ENCODE measurements at regions not wholly inside any gene's neighbourhood (a gene's known extent, or its start where the extent isn't known, plus 50 kb on each side); places are given as distances from the start of the nearest gene placed in this dataset.

DNA sequence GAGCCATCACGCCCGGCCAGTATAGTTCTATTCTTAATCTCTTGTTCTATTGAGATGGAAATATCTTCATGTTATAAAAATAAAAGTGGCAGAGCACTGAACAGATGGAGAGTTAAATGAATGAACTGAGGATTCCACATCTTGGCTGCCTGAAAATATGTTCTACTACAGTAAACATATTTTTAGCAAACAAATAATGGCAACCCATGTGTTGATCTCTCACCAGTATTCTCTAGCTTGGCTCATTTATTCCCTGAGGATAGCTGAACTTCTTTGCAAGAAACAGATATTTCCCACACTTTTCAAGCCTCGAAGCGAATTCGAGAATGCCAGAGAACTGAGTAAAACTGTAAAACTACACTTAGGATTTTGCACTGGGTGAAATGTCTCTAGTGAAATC is 58.9 kb downstream of the DIRAS3 start:
- DNase-seq: no peak

DNA sequence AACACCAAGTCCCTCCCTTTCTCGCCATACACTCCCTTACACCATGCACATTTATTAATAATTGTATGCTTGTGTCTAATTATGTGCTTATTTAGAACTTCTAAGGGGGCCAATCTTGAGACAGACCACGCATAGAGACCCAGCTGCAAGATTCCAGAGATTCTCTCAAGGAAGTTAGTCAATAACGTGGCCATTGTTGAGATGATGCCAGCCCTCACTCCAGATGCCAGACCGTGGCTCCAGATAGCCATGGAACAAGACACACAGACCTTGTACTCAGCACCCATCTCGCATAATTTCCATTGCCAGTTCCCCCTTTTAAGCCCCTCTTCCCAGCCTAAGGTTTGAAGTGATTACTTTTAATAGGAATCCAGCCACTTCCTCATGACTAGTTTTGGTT is 62.4 kb downstream of the DIRAS3 start:
- DNase-seq: no peak

DNA sequence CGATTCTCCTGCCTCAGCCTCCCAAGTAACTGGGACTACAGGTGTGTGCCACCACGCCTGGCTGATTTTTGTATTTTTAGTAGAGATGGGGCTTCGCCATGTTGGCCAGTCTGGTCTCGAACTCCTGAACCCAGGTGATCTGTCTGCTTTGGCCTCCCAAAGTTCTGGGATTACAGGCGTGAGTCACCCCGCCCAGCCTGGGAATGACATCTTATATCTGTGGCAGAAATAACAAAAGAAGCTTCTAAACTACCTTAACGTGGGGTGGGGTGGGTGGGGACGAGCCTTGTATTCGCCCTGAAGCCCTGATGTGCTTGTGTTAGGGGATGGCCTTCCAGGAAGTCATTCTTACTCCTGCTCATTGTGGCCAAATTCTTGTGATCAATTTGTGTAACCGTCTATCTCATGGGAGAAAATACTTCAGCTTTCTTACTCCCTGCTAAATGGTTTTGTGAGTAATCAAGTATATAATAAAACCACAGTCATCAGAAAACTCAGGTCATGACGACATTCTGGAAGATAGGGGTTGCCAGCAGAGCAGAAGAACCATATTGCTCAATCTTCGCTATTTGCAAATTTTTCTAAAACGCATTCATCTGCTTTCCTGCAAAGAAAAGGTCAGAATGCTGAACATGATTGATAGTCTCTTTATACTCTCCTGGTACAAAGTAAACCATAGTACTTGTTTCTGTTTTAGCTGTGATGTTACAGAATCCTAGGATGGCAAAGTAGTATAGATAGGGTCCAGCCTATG is 63.2 kb downstream of the DIRAS3 start:
- DNase-seq: no peak

DNA sequence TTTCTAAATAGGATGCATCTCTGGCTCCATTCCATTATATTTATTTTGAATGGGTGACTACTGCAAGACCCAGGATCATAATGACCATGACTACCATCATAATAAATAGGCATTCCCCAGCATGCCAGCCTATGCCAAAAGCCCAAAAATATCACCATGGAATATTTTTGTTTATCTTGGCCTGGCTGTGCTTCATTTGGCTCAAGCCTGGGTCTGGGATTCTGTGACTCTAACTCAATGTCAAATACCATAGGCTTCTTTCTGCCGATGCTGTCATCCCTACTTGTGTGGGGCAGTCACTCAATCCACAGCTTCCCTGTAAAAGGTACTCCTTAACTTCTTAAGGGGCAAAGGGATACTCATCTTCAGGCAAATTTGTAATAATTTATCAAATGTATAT is 66.6 kb downstream of the DIRAS3 start:
- no peak for DNase-seq

DNA sequence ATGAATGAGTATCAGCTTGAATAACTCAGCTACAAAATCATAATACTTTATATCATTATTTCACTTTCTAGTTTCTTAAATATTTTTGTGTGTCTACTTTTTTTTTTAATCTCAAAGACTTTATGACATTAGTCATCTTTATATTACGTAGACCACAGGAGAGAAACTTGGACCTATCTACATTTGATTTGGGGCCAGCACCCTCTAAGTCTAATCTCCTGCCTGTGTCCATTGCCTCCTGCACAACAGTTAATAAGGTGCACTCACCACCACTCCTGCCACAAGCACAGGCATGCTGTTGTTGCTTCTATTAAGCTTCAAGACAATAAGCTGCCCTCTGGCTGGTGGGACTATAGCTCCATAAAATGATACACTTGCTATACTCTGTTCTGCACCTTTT is 70.4 kb downstream of the DIRAS3 start:
- DNase-seq: no peak

DNA sequence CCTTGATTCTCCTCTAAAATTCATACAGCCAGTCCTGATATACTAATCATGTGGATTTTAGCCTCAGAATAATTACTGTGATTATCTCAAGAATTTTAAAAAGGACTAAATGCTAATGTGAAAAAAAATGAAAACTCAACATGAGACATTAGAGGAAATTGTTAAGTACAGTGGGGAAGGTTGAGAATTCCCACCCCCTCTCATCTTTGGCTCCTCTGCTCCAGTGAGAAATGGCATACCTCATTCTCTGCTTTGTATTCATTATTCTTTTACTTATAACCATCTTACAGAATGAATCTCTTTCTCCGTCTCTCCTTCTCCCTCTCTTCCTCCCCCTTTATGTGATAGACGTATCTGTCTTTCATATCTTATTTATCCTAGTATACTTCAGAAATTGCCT is 70.9 kb downstream of the DIRAS3 start:
- no peak for DNase-seq

DNA sequence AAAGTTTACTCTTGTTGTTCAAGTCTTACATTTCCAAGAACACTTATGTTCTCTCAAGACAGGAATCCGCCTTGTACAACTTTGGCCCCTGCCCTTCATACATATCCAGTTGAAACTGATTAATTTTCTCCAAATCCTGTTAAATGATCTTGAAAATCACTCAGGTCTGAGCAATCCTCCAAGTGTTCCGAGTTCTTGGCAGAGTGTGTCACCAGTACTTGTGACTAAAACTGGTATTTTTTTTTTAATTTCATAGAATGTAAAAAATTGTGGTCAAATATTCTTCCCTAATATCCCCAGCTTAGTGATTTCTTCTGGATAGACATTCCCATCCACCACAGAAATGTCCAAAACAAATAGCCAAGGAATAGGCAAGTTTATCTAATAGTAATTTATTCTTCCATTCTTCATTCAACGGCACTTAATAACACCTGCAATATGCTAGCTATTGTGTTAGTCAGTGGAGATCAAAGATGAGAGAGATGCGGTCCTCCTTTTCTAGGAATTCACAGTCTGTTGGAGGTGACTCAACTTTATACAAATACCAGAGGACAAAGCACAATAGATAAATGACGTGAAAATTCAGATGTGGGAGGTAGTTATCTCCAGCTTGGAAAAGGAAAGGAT is 71.4 kb downstream of the DIRAS3 start:
- no peak for DNase-seq

DNA sequence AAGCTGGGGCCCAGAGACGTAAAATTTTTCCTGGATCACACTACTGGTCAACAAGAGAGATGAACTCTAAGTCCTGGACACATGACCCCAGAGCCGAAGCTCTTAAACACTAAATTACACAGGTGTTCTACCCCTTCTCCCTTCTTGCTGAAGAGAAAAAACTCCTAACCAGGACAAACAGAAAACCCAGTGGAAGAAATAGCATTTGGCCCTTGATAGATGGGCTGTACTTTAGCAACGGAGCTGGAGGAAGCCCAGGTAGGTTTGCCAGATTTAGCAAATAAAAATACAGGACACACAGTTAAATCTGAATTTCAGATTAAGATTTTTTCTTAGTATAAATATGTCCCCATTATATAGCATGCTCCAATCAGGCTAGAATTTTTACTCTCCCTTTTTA is 72.7 kb downstream of the DIRAS3 start:
- no peak for DNase-seq

DNA sequence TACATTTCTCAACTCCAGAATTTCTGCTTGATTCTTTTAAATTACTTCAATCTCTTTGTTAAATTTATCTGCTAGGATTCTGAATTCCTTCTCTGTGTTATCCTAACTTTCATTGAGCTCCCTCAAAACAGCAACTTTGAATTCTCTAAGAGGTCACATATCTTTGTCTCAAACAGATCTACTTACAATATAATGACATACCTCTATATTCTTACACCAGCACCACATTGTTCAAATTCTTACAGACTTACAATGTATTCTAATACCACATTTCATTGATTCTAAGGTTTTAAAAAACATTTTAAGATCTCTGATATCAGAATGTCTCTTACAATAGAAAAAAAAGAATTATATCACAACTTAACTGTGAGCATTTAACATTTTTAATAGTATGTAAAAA is 77.4 kb downstream of the DIRAS3 start:
- DNase-seq: no peak

DNA sequence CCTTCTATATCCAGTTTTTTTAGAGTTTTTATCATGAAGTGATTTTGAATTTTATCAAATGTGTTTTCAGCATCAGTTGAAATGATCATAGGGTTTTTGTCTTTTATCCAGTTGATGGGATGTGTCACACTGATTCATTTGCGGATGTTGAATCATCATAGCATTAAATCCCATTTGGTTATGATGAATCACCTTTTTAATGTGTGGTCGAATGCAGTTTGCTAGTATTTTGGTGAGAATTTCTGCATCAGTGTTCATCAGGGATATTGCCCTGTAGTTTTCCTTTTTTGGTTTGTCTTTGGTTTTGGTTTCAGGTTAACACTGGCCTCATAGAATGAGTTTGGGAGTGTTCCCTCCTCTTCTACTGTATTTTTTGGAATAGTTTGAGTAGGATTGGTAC is 80.3 kb downstream of the DIRAS3 start:
- no peak for DNase-seq

DNA sequence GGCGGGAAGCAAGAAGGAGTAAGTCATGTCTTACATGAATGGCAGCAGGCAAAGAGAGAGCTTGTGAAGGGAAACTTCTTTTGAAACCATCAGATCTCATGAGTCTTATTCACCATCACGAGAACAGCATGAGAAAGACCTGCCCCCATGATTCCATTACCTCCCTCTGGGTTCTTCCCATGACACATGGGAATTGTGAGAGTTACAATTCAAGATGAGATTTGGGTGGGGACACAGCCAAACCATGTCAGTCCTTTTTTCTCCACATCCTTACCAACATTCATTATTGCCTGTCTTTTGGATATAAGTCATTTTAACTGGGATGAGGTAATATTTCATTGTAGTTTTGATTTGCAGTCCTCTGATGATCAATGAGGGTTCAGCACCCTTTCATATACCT is 81.0 kb downstream of the DIRAS3 start:
- no peak for DNase-seq

DNA sequence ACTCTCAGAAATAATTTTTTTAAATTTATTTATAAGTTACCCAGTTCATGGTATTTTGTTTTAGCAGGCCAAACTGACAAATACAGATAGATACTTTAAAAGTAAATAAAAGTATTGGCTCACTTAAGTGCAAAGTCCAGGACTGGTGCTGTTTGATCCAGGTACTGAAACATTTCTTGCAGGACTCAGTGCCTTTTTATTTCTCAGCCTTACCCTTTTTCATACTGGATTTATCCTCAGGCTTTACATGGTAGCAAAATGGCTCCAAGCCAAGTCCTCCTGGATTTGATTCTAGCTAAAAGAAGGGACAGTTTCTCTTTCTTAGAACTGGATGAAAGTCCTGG is 83.8 kb downstream of the DIRAS3 start:
- no peak for DNase-seq

DNA sequence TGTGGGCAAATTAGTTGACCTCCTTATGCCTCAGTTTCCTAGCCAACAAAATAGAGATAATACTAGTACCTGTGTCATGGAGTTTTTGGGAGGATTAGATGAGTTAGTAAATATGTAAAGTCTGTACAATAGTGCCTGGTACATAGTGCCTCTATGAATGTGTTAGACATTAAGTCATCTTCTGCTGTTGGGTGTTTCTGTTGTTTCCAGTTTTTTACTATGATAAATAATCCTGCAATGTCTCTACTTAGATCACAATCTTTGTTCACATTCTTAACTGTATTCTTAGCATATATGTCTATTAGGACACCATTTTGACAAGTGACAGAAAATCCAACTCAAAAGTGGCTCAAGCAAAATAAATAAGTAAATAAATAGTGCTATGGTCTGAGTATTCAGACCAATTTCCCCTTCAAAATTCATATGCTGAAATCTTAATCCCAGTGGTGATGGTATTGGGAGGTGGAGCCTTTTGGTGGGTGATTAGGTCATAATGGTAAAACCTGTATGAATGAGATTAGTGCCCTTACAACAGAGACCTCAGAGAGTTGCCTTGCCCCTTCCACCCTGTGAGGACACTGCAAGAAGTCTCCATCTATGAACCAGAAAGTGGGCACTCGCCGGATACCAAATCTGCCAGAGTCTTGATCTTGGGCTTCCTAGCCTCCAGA is 84.3 kb downstream of the DIRAS3 start:
- no peak for DNase-seq

DNA sequence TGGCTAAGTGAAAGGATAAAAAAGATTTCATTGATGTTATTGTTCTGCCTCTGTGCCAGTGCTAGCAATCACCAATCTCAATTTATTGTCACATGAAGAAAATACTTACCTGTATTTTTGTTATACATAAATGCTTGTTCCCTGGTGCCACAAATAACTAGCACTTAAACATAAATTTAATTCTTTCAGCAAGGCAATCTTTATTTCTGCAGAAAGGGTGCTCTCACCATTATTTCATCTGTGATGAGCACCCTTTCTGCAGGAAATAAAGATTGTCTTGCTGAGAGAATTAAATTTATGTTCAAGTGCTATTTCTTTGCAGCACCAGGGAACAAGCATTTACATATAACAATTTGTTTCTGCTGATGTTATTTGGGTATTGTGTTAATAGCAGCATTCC is 87.2 kb downstream of the DIRAS3 start:
- DNase-seq: no peak

DNA sequence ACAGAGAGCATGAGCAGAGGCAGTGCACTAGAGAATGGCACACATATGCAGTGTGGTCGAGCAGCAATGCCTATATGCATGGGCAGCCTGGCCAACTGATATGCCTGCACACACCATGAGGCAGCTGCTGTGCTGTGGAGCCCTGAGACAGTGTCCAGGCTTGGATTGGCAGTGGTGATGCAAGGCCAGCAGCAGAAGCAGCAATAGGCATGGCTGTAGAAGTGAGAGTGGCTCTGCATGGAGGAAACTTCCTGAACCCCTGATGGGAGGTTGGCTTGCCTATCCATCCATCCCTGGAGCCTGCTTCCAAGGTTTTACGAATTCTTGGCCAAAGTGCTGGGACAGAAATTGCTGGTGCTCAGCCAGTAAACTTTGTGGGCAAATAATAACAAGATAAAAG is 89.7 kb downstream of the DIRAS3 start:
- DNase-seq: no peak

DNA sequence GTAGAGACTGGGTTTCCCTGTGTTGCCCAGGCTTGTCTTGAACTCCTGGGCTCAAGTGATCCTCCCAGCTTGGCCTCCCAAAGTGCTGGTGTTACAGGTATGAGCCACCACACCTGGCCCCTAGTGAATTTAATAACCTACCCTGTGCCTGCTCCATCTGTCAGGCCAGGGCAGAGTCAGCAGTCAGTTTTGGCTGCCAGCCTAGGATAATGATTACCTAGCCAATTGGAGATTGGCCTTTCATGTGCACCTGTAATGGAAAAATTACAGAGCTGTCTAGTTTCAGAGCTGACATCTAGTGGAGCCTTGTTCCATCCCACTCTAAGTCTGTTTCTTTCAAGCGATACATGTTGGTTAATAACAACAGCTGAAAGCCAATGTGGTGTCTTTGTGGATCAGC is 92.0 kb downstream of the DIRAS3 start:
- no peak for DNase-seq

DNA sequence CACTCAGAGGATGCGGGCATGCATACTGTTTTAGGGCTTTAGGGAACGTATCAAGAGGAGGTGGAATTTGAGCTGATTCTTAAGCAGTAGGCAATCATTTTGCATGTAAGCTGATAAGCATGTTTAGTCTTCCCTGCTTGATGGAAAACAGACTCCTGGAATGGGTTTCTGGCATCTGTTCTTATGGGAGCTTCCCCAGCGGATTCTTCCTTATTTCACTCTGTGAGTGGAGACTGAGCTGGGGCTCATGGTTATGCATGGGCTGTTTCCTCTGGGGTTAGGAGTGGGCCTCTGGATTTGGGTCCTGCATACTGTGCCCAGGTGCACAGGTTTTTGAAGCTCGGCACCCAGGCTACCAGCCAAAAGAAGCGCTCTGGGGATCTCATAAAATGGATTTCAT is 93.4 kb downstream of the DIRAS3 start:
- DNase-seq: no peak

DNA sequence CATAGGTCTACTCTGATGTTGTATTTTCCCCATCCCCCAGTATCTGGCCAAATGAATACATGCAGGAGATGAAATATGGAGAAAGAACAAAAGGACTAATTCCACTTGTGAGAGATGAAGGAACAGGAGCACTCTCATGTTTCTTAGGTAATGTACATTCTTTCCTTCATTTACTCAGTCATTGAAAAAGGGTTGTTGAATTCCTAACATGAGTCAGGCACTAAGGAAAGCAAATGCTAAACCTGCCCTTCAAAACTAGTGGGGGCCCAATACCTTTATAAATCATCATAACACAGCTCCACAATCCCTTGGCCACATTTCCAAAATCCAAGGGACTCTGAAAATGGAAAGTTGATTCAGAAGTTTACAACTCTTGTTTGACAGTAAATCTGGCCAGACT is 94.3 kb downstream of the DIRAS3 start:
- DNase-seq: no peak

DNA sequence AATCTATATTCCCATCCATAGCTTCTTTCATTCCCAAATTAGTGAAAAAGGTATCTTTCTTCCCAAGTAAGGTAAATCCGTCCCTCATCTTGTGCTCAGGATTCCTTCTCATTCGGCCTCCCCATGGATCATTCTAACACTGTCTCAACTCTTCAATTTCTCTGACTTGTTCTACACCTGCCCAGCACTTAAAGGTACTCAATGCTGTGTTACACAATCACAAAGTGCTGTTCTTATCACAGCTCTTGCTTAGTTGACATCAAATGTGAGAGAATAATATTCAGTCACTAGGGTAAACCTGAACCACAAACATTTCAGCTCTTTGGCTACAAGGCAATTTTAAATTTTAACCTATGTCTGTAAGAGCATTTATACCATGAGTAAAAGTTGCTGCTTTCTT is 94.8 kb downstream of the DIRAS3 start:
- no peak for DNase-seq

DNA sequence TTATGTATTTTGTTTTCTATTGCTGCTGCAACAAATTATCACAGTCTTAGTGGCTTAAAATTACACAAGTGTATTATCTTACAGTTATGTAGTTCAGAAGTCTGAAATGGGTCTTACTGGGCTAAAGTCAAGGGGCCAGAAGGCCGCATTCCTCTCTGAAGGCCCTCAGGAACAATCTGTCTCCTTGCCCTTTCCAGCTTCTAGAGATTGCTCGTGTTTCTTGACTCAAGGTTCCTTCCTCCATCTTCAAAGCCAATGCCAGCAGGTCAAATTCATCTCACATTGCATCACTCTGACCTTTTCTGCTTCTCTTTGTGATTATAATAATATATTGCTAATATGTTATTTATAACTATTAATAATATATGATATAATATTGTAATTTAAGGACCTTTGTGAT is 97.1 kb downstream of the DIRAS3 start:
- DNase-seq: no peak

DNA sequence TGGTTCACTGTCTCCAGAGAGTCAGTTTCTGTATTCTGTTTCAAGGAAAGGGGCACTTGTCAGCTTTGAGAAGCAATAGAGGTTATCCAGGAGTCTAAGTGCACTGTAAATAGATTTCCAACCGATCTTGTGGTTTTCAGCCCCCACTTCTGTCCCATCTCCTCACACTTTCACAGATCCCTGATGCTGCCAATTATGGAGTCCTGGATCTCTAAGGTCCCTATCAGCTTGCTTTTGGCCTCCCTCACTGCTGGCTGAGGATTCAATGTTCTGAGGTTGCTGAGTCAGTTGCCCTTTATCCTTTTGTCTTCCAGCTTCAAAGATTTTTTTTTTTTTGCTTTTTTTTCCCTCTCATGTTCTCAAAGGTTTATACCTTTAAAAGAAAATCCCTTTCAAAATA is 98.4 kb downstream of the DIRAS3 start:
- DNase-seq: no peak

DNA sequence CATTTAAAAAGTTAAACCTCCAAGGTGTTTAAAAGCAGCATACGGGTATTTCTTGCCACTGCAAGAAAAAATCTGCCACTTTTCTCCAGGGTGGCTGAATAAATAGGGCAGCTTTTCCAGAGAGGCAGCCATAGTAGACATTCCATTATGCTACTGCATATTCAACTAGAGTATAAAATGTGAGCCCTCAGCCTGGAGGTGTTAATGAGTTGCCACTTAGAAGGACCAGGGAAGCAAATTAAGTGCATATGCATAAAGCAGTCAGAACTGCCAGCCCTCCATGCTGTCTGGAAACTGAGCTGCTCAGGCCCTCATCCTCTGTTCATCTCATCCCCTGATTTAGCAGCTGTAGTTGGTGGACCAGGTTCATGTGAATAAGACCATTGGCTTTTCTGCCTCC is 99.4 kb downstream of the DIRAS3 start:
- no peak for DNase-seq

DNA sequence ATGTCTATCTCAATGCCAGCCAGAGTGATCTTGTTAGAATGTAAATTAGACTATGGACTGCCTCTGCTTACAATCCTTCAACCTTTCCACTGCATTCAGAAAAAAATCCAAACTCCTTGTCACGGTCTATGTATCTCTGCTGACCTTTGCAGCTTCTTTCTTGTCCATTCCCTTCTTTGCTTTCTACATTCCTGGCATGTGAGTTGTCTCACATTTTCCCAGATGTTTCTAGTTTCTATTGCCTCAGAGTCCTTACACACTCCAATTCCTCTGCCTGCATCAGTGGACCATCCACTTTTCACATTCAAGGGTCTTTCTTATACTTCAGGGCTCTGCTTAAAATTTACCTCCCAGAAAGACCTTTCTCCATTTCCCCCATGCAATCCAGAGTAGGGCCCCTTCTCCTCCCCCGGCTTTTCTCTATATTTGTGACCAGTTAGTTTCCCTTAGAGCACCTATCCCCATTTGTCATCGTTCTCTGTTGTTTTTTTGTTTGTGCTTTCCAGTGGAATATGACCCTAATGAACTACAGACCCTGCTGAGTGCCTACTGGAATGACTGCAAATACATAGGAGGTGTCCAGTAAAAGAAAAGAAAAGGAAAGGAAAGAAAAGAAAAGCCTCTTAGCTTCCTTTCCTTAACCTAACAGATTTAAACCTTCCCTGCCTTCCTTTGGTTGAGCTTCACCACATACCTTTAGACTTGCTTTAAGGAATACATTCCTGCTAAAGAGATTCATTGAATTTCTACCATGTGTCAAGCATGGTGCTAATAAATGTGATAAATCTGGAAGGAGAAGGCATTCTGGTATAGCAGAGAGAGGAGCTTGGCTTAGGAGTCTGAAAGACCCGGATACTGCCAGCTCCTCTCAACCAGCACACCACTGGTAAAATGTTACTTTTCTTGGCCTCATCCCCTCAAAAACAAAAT is 102.0 kb downstream of the DIRAS3 start:
- no peak for DNase-seq

Measured in left kidney (tissue), 1 donor.